ENCODE measurements at regions not wholly inside any gene's neighbourhood (a gene's known extent, or its start where the extent isn't known, plus 50 kb on each side); places are given as distances from the start of the nearest gene placed in this dataset.

GRCh38 chr17:73722165-73722564, 77.9 kb upstream of the SDK2 start:
- TF ChIP-seq POLR2A (IDR thresholded peaks at IDR 0.05), result no peak
- TF ChIP-seq, protein P1, sequence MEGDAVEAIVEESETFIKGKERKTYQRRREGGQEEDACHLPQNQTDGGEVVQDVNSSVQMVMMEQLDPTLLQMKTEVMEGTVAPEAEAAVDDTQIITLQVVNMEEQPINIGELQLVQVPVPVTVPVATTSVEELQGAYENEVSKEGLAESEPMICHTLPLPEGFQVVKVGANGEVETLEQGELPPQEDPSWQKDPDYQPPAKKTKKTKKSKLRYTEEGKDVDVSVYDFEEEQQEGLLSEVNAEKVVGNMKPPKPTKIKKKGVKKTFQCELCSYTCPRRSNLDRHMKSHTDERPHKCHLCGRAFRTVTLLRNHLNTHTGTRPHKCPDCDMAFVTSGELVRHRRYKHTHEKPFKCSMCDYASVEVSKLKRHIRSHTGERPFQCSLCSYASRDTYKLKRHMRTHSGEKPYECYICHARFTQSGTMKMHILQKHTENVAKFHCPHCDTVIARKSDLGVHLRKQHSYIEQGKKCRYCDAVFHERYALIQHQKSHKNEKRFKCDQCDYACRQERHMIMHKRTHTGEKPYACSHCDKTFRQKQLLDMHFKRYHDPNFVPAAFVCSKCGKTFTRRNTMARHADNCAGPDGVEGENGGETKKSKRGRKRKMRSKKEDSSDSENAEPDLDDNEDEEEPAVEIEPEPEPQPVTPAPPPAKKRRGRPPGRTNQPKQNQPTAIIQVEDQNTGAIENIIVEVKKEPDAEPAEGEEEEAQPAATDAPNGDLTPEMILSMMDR (IDR thresholded peaks at IDR 0.05), result no peak

Data from lower leg skin (tissue), 3 donors.